GM21825 (cell line): ENCODE measurements at regions not wholly inside any gene's neighbourhood (a gene's known extent, or its start where the extent isn't known, plus 50 kb on each side); places are given as distances from the start of the nearest gene placed in this dataset.

Source experiments
- ATAC-seq: cut with Tn5 transposase; IDR thresholded peaks from one replicate; pipeline ENCODE4 v1.9.1; 2021; ENCODE audit warnings: mild to moderate bottlenecking, moderate library complexity; ENCODE audit not compliant: unreplicated experiment

- ATAC-seq = no peak
Observed at GRCh38 chr10:78424723-78425122, 391.1 kb downstream of the RPS24 start.

DNA sequence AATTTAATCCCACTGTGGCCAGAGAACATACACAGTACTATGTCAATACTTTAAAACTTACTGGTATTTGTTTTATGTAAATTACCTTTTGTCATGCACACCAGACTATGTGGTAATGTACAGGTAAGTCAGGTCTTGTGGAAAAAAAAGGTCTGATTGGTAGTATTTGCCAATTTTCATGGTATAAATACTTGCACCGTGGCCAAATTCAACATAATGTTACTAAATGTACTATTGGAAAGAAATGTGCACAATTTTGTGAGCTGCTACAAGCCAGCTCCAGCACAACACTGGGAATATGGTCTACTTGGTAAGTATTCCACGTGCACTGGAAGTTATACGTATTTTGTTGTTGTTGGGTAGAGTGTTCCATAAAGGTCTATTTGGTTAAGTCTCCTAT lies 392.5 kb downstream of the RPS24 start:
- ATAC-seq = no peak

DNA sequence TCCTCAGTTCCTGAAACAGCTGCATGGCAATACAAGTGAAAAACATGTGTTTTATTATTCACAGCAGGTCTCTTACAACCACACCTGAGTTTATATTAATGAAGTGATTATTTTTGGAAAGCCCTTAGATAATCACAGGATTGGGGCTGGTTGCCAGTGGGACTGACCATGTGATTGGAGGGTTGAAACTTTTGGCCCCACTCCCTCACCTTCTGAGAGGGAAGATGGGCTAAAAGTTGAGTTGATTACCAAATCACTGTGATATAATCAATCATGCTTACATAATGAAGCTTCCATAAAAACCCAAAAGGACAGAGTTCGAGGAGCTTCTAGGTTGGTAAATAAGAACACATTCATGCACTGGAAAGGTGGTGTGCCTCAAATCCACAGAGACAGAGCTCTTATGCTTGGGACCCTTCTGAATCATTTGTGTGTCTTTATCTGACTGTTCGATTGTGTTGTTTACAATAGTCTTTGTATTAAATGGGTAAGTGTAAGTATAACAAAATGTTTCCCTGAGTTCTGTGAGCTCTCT lies 393.9 kb downstream of the RPS24 start:
- ATAC-seq = no peak

DNA sequence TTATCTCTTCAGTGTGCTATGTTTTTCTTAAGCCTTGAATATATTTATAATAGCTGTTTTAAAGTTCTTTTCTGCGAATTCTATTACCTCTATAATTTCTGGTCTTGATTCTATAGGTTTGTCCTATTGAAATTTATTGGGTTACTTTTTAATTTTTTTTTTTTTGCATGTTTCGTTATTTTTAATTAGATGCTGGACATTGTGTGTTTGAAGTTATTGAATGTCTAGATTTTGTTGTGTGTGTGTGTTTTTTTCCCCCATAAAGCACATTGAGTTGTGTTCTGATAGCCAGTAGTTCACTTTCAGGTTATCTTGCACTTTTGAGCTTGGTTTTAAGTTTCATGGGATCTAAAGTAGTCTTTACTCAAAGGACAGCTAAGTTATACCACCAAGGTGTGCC lies 394.9 kb downstream of the RPS24 start:
- no peak for ATAC-seq

DNA sequence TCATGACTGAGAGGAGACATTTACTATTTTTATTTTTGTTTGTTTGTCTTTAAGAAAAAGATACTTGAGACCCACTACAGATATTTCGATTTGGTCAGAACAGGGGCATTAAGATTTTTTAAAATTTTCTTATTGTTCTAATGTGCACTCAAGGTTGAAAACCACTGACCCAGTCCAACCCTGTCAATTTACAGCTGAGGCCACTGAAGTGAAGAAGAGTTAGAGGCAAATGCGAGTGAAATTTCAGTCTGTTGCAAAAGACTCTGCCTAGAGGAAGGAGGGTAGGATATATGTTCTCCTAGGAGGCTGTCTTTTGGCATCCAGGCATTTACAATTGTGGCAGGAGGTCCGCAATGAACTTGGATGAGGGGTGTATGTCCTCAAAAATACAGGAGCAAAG lies 396.3 kb downstream of the RPS24 start:
- no peak for ATAC-seq

DNA sequence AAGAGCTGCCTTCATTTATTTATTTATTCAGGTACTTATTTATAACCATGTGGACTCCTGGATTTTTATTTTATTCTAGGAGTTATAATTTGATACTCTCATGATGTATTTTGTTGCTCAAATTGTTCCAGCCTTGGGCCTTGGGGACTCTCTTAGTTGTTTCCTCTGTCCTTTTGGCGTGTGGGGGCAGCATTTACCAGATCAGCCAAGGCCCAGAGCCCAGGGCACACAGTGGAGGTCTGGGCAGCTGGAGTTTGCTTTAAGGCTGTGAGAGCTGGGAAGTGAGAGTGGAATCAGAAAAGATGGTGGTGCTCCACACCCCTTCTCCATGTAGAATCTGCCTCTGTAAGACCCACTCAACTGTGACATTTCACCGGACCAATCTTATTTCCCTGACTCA lies 398.9 kb downstream of the RPS24 start:
- no peak for ATAC-seq

DNA sequence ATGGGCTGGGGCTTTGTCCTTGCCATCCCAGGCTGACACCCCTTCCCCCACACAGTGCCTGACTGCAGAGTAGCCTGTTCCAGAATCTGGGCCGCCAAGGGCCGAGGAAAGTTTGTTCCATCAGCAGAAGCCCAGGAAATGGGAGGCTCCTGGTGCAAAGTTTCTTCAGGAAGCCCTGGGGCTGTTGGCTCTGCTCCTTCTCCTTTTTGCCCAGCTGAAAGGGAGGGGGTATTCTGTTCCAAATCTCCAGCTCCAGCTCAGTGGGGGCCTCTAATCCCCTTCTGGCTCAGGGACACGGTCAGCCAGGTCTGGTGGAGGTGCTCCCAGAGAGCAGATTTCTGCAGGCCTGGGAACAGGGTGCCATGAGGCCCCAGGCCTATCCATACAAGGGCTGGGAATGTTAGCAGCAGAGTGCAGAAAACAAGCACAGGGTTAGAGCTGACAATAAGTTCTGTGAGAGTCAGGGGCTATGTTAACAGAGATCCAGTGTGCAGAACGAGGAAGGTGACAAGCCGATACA lies 399.5 kb downstream of the RPS24 start:
- ATAC-seq = no peak

GRCh38 chr10:78433766-78434535 lies 400.3 kb downstream of the RPS24 start:
- ATAC-seq = no peak

- ATAC-seq = no peak
Observed at GRCh38 chr10:78434886-78435285, 401.2 kb downstream of the RPS24 start.

GRCh38 chr10:78435484-78436221 lies 402.0 kb downstream of the RPS24 start:
- no peak for ATAC-seq

GRCh38 chr10:78436222-78436573 lies 402.5 kb downstream of the RPS24 start:
- ATAC-seq = no peak

DNA sequence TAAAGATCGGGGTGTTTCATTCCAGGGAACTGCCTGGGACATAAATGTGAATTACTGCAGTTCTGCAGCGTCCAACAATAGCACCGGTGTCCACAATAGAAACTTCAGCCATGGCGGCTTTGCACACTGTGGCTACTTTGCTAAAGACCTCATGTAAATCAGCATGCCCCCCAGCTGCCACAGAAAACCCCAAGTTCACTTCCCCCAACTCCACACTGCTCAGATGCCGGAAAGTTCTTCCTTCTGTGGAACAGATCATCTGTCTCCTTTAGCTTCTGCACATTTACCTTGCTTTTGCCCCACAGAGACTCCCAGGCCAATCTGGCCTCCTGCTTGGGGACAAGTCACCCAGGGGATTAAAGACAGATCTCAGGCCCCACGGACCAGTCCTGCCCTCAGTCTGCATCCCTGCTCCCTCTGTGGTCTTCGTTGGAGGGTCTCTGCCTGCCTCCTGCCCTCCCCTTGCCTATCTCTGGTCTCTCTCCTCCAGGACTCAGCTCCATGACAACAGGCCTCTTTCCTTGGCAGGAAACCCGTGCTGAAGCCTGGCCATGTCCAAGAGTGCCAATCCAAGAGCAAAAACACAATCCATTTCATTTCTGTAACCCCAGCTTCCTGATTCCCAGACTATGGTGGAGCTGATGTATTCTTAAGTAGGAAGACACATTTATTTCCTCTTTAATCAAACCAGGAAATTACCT lies 403.2 kb downstream of the RPS24 start:
- ATAC-seq = no peak

GRCh38 chr10:78437407-78437768 lies 403.7 kb downstream of the RPS24 start:
- no peak for ATAC-seq

- no peak for ATAC-seq
Observed at GRCh38 chr10:78437998-78438906, 404.6 kb downstream of the RPS24 start.

DNA sequence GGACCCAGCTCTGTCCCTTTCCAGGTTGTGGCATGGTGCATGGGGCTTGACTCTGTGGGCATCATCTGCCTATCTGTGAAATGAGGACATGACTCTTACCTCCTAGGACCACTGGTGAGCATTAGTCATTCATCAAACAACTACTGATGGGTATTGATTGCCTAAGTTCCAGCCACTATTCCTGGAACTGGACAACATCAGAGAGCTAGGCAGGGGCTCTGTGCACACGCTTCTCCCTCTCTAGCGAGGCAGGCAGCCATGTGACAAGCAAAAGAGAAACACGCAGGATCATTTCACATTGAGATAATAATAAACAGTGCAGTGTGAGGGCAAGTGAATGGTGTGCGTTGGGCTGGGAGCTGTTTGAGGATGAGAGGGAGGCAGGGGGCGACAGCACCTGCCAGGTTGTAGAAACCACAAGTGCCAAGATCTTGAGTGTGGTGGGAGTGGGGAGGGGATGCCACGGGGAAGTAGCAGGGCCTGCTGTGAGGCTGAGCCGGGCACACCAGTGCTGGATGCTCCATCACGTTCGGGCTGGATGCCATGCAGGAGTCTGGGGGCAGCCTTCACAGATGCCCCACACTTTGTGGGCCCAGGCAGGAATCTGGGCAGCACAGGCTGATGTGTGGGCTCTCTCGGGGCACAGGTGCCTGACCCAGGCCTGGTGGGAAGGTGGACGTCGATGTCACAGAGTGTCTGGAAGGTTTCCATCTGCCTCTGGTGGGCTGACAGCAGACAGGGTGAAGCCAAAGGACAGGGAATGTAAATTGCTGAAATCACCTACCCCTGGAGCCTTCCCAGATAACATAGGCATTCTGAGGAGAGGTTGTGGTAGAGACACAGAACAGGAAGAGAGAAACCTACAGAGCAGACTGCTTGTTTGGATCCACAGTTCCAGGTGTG lies 405.5 kb downstream of the RPS24 start:
- ATAC-seq = no peak

DNA sequence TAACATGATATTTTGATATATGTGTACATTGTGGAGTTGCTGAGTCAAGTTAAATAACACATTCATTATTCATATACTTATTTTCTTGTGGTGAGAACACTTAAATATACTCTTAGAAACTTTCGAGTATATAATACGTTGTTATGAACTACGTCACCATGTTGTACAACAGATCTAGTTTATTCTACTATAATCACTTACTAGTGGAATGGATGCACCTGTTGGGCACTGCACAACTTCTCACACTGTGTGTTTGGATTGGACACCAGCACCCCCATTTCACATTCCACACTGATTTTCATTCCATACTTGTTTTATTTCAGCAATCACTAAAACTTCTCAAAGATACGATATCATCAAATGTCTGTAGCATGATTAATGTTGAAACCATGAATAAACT lies 407.3 kb downstream of the RPS24 start:
- no peak for ATAC-seq

DNA sequence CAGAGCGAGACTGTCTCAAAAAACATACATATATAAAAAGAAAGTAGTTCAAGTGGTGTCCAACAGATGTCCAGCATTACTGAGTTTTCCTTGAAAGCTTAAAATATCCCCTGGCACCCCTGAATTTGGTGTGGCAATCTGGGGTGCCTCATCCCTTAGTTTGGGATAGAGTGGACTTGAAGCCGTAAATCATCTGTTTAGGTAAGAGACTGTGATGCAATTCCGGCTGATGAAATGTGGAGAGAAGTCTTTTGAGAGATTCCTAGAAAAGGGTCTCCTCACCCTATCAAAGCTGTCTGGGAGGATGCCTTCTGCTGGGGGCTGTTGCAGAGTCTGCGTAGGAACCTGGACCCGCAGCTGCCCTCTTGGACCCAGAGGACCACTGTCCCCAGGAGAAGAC lies 408.0 kb downstream of the RPS24 start:
- no peak for ATAC-seq

- ATAC-seq = no peak
Observed at GRCh38 chr10:78442836-78443550, 409.3 kb downstream of the RPS24 start.
